ENCODE measurements at regions not wholly inside any gene's neighbourhood (a gene's known extent, or its start where the extent isn't known, plus 50 kb on each side); places are given as distances from the start of the nearest gene placed in this dataset.

GRCh38 chr3:116920826-116921610 is 211.4 kb downstream of the TUSC7 start:
- H3K9me3 Mint-ChIP-seq: peaks cover 7% of the 10 kb centered on the region
- H3K27me3 Mint-ChIP-seq: no peaks in the 10 kb centered on the region
- DNase-seq (no peak), ATAC-seq (ENCODE audit: low read depth) (no peak)
- H3K4me1 Mint-ChIP-seq: no peaks in the 10 kb centered on the region
- POLR2A ChIA-PET: no interaction called here
- no peaks in the 10 kb centered on the region for H3K36me3 Mint-ChIP-seq
- H3K27ac Mint-ChIP-seq: no peak overlapping the region
- H3K4me3 Mint-ChIP-seq: no peak overlapping the region

DNA sequence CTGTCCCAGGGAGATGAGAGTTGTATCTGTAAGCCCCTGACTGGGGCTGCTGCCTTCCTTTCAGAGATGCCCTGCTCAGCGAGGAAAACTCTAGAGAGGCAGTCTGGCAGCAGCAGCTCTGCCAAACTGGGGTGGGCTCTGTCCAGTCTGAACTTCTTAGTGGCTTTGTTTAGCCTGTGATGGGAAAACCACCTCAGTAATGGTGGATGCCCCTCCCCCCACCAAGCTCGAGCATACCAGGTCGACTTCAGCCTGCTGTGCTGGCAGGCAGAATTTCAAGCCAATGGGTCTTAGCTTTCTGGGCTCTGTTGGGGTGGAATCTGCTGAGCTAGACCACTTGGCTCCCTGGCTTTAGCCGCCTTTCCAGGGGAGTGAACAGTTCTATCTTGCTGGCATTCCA is 218.3 kb downstream of the TUSC7 start:
- POLR2A ChIA-PET: no interaction called here
- ATAC-seq (ENCODE audit: low read depth): no peak

GRCh38 chr3:116929505-116930222 is 220.1 kb downstream of the TUSC7 start:
- no peak for DNase-seq

More for the DNA sequence above, 218.3 kb downstream of the TUSC7 start:
- H3K9me3 Mint-ChIP-seq: peaks cover 11% of the 10 kb centered on the region
- H3K4me3 Mint-ChIP-seq: no peak overlapping the region
- no peak for DNase-seq
- no peaks in the 10 kb centered on the region for H3K36me3 Mint-ChIP-seq
- no peak overlapping the region for H3K27ac Mint-ChIP-seq
- H3K4me1 Mint-ChIP-seq: no peaks in the 10 kb centered on the region
- H3K27me3 Mint-ChIP-seq: no peaks in the 10 kb centered on the region

DNA sequence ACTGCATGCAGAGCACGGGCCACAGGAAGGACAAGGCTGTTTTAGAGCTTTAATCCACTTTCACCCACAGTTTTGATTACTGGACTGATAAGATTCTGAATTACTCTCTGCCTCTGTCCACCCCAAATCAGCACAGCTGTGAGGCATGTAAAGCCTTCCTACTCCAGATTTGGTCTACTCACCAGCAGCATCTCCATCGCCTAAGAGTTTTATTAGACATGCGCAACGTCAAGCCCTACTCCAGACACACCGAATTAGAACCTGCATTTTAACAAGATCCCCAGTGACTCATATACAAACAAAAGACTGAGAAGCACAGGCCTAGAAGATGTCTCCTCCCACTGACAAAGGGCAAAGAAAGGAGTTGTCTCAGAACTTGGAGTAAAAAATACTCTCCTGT is 221.2 kb downstream of the TUSC7 start:
- H3K4me3 Mint-ChIP-seq: no peak overlapping the region
- H3K27ac Mint-ChIP-seq: no peak overlapping the region
- H3K36me3 Mint-ChIP-seq: no peaks in the 10 kb centered on the region

More at GRCh38 chr3:116929505-116930222, 220.1 kb downstream of the TUSC7 start:
- Mint-ChIP-seq H3K27me3 (no peaks in the 10 kb centered on the region), H3K4me1 (no peaks in the 10 kb centered on the region), H3K27ac (no peak overlapping the region), H3K36me3 (no peaks in the 10 kb centered on the region), H3K4me3 (no peak overlapping the region), H3K9me3 (peaks cover 9% of the 10 kb centered on the region)
- POLR2A ChIA-PET: no interaction called here
- ATAC-seq (ENCODE audit: low read depth): no peak

DNA sequence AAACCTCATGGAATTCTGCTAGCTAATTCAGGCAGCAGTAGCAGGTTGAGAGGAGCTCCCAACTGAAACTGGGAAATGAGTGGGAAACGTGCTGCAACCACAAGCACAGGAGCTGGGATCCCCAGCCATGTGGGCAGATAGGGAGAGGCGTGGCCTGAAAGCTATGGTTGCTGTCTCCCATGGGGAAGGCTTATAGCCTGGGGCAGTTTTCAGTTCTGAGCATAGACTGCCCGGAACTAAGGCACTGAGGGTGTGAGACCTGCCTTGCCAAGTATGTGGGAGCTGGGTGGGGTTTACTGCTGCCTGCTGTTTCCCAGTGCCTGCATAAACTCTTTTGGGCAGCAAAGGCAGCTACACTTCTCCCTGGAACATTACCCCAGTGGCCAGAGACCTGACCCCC is 229.5 kb downstream of the TUSC7 start:
- Mint-ChIP-seq H3K4me1 (no peaks in the 10 kb centered on the region), H3K9me3 (peaks cover 4% of the 10 kb centered on the region), H3K36me3 (no peaks in the 10 kb centered on the region), H3K27me3 (no peaks in the 10 kb centered on the region), H3K4me3 (no peak overlapping the region), H3K27ac (no peak overlapping the region)
- POLR2A ChIA-PET: no interaction called here
- DNase-seq (no peak), ATAC-seq (ENCODE audit: low read depth) (no peak)

More for the DNA sequence above, 221.2 kb downstream of the TUSC7 start:
- Mint-ChIP-seq H3K27me3 (no peaks in the 10 kb centered on the region), H3K9me3 (peaks cover 9% of the 10 kb centered on the region), H3K4me1 (no peaks in the 10 kb centered on the region)
- DNase-seq: no peak
- POLR2A ChIA-PET: no interaction called here
- ATAC-seq (ENCODE audit: low read depth): no peak

DNA sequence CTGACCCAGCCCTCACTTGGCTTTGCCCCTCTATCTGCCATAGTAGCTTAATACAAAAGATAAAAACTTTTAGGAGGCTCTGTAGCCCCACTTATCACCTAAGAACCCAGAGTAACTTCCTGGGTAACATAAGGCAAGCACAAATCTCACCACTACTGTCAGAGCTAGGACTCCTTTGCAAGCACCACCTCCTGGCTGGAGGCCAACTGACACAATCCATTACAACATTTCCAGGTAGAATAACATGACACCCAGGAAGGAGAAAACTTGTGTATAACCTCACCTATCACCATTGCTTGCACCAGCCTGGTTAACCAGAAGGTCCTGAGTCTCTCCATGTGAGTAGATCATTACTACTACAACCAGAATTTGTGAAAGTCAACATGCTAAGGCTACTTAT is 230.0 kb downstream of the TUSC7 start:
- POLR2A ChIA-PET: no interaction called here

DNA sequence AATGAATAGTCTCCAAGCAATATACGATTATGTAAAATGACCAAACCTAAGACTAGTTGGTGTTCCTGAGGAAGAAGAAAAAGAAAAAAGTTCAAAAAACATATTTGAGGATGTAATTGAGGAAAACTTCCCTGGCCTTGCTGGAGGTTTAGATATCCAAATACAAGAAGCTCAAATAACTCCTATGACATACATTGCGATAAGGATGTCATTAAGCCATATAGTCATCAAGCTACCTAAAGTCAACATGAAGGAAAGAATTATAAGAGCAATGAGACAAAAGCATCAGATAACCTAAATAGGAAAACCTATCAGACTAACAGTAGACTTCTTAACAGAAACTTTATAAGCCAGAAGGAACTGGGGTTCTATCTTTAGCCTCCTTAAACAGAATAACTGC is 231.1 kb downstream of the TUSC7 start:
- ATAC-seq (ENCODE audit: low read depth): no peak
- DNase-seq: no peak
- H3K27me3 Mint-ChIP-seq: no peaks in the 10 kb centered on the region
- H3K9me3 Mint-ChIP-seq: peaks cover 2% of the 10 kb centered on the region
- no peak overlapping the region for H3K27ac Mint-ChIP-seq
- no peaks in the 10 kb centered on the region for H3K36me3 Mint-ChIP-seq
- POLR2A ChIA-PET: no interaction called here
- H3K4me1 Mint-ChIP-seq: no peaks in the 10 kb centered on the region
- no peak overlapping the region for H3K4me3 Mint-ChIP-seq

More for the DNA sequence above, 230.0 kb downstream of the TUSC7 start:
- H3K4me1 Mint-ChIP-seq: no peaks in the 10 kb centered on the region
- H3K27ac Mint-ChIP-seq: no peak overlapping the region
- H3K9me3 Mint-ChIP-seq: peaks cover 4% of the 10 kb centered on the region
- no peak overlapping the region for H3K4me3 Mint-ChIP-seq
- no peak for DNase-seq
- no peak for ATAC-seq (ENCODE audit: low read depth)
- no peaks in the 10 kb centered on the region for H3K27me3 Mint-ChIP-seq
- H3K36me3 Mint-ChIP-seq: no peaks in the 10 kb centered on the region

DNA sequence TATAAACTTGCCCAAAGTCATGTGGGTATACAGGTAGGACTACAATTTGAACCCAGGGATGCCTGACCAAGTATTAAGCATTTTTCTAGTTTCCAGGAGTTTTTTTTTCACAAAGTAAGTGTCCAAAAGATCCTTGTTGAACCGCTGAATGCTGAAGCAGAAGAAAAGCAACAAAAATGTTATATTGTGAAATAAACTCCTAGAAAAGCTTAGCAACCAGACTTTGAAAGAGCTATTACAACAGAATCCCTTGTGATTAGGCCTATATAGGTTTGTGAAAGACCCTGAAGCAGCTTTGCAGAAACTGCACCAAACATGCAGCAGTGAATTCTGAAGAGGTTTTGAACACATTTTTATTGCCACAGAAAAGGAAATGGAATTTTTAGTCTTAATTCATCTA is 236.8 kb downstream of the TUSC7 start:
- no peak overlapping the region for H3K4me3 Mint-ChIP-seq
- no peak for ATAC-seq (ENCODE audit: low read depth)
- no peaks in the 10 kb centered on the region for H3K9me3 Mint-ChIP-seq
- H3K27me3 Mint-ChIP-seq: no peaks in the 10 kb centered on the region
- POLR2A ChIA-PET: no interaction called here
- no peak for DNase-seq
- no peaks in the 10 kb centered on the region for H3K36me3 Mint-ChIP-seq
- no peak overlapping the region for H3K27ac Mint-ChIP-seq
- H3K4me1 Mint-ChIP-seq: no peaks in the 10 kb centered on the region

DNA sequence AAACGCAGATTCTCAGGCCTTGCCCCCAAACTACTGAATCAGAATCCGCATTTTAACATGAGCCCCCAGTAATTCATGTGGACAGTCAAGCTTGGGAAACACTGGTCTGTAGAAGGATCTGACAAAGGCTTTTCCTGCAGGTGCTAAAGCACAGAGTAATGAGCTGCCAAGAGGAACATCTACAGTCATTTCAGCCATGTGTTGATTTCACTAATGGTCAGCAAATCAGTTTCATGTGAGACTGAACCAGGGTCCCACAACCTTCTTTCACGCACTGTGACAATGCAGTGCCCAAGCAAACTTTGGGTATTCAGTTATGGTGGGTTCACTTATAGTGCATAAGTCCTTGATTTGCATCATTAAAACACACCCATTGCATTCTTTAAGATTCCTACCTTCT is 237.6 kb downstream of the TUSC7 start:
- no peak for DNase-seq
- POLR2A ChIA-PET: no interaction called here
- ATAC-seq (ENCODE audit: low read depth): no peak
- Mint-ChIP-seq H3K4me1 (no peaks in the 10 kb centered on the region), H3K9me3 (no peaks in the 10 kb centered on the region), H3K4me3 (no peak overlapping the region), H3K27ac (no peak overlapping the region), H3K36me3 (no peaks in the 10 kb centered on the region), H3K27me3 (no peaks in the 10 kb centered on the region)

- POLR2A ChIA-PET: no interaction called here
- Mint-ChIP-seq H3K27me3 (no peaks in the 10 kb centered on the region), H3K4me3 (no peak overlapping the region), H3K36me3 (no peaks in the 10 kb centered on the region), H3K9me3 (no peaks in the 10 kb centered on the region), H3K27ac (no peak overlapping the region), H3K4me1 (no peaks in the 10 kb centered on the region)
- DNase-seq (no peak), ATAC-seq (ENCODE audit: low read depth) (no peak)
Measured at GRCh38 chr3:116947809-116948208, 238.2 kb downstream of the TUSC7 start.

GRCh38 chr3:116950301-116951055 is 240.9 kb downstream of the TUSC7 start:
- no peak for ATAC-seq (ENCODE audit: low read depth)
- no peaks in the 10 kb centered on the region for H3K27me3 Mint-ChIP-seq
- H3K36me3 Mint-ChIP-seq: no peaks in the 10 kb centered on the region
- H3K27ac Mint-ChIP-seq: no peak overlapping the region
- H3K9me3 Mint-ChIP-seq: no peaks in the 10 kb centered on the region
- H3K4me3 Mint-ChIP-seq: no peak overlapping the region
- DNase-seq: no peak
- no peaks in the 10 kb centered on the region for H3K4me1 Mint-ChIP-seq
- POLR2A ChIA-PET: no interaction called here

DNA sequence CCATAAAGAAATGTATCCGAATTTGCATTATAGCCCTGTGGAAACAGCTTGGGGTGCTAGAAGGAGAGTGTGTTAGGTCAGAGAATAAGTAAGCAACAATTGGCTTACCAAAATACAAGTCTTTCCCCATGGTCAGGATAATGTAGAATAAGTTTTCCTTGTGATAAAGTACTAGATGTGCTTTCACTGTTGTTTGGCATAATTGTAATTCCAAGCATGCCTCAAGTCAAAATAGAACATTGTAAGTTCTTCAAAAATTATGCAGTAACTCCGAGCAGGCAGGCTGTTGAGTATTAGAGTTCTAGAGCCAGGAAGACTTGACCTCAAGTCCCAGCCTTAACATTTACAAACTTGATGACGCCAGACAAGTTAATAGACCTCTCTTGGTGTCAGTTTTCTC is 242.0 kb downstream of the TUSC7 start:
- no peaks in the 10 kb centered on the region for H3K4me1 Mint-ChIP-seq
- H3K27me3 Mint-ChIP-seq: no peaks in the 10 kb centered on the region
- no peaks in the 10 kb centered on the region for H3K9me3 Mint-ChIP-seq
- DNase-seq (no peak), ATAC-seq (ENCODE audit: low read depth) (no peak)
- no peak overlapping the region for H3K27ac Mint-ChIP-seq
- no peak overlapping the region for H3K4me3 Mint-ChIP-seq
- POLR2A ChIA-PET: no interaction called here
- no peaks in the 10 kb centered on the region for H3K36me3 Mint-ChIP-seq

GRCh38 chr3:116958291-116958690 is 248.7 kb downstream of the TUSC7 start:
- DNase-seq (no peak), ATAC-seq (ENCODE audit: low read depth) (no peak)
- H3K36me3 Mint-ChIP-seq: no peaks in the 10 kb centered on the region
- peaks cover 1% of the 10 kb centered on the region for H3K9me3 Mint-ChIP-seq
- no peak overlapping the region for H3K27ac Mint-ChIP-seq
- no peaks in the 10 kb centered on the region for H3K4me1 Mint-ChIP-seq
- POLR2A ChIA-PET: no interaction called here
- H3K4me3 Mint-ChIP-seq: no peak overlapping the region
- no peaks in the 10 kb centered on the region for H3K27me3 Mint-ChIP-seq

DNA sequence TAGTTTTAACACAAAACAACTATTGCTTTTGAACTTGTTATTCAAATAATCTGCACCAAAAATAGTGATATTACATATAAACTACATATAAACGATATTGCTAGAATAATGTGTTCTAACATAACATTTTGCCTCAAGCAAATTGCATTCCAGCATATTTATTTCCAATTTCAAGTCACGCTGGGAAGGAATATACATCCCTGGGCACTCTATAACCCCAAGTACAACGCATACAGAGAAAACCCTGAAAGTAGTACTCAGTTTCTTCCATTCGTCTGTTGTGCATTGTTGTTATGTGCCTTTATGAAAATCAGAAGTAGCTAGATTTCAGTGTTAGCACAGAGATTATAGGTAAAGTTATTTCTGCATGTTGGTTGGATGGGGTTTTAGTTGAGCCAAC is 251.5 kb downstream of the TUSC7 start:
- Mint-ChIP-seq H3K27ac (no peak overlapping the region), H3K4me1 (no peaks in the 10 kb centered on the region), H3K36me3 (no peaks in the 10 kb centered on the region), H3K4me3 (no peak overlapping the region), H3K9me3 (peaks cover 3% of the 10 kb centered on the region), H3K27me3 (no peaks in the 10 kb centered on the region)
- DNase-seq: no peak
- no peak for ATAC-seq (ENCODE audit: low read depth)
- POLR2A ChIA-PET: no interaction called here
